GM12892 (cell line): ENCODE measurements at regions not wholly inside any gene's neighbourhood (a gene's known extent, or its start where the extent isn't known, plus 50 kb on each side); places are given as distances from the start of the nearest gene placed in this dataset.

ENCODE experiments used
- POLR2AphosphoS5 ChIP-seq: IDR thresholded peaks from 2 replicates; pipeline ENCODE4 v1.6.1; 2011; ENCODE audit warnings: low read depth, low read length, control low read depth
- TAF1 ChIP-seq: IDR thresholded peaks from 2 replicates; pipeline ENCODE4 v1.6.1; 2011; ENCODE audit warnings: low read depth, mild to moderate bottlenecking, control low read depth, low read length, borderline replicate concordance

DNA sequence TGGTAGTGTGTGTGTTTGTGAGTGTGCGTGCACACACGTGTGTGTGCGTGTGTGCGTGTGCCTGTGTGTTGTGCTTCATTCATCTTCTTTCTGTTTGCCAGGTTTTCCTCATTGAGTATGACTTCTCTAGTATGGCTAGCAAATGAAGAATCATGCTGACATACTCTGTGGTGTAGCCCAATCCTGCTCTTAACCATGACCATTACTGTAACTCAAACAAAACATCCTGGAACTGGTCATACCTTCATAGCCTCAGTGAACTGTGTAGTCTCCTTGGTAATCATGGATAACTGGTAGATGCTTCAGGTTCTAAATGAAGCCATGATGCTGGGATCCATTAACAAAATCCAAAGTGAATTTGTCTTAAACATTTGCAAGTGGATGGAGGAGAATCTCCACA lies 1117.7 kb downstream of the BCL11B start:
- TF ChIP-seq TAF1 = no peak
- TF ChIP-seq POLR2AphosphoS5 = no peak
